ENCODE measurements at regions not wholly inside any gene's neighbourhood (a gene's known extent, or its start where the extent isn't known, plus 50 kb on each side); places are given as distances from the start of the nearest gene placed in this dataset.
A peak's percentile ranks its signal among the peaks of the same experiment; 100 is the strongest.

DNA sequence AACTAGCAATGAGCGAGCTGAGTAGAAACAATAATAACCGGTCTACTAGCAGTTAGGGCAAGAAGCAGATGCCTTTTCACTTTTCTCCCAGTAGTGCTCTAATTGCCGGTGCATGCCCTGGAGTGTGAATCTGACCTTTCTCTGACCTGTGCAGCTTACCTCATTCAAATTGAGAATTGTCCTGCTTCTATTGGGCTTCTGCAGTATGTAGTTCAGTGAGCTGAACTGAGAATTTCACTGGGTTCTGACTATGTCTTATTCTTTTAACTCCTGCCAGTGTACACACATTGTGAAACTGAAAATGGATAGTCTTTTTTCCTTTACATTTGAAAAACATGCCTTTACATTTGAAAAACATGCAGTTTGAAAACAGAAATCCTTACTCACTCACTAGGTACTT, 157.9 kb upstream of the GRM3 start:
- no peaks in the 10 kb centered on the region for H3K27me3 ChIP-seq
- H3K27ac ChIP-seq = no peak overlapping the region
- no peak for DNase-seq (ENCODE audit: low spot score)
- no peaks in the 10 kb centered on the region for H3K4me1 ChIP-seq
- no peaks in the 10 kb centered on the region for H3K36me3 ChIP-seq
- no peak overlapping the region for H3K4me3 ChIP-seq
- no peaks in the 10 kb centered on the region for H3K9me3 ChIP-seq
- TF ChIP-seq, protein P1, sequence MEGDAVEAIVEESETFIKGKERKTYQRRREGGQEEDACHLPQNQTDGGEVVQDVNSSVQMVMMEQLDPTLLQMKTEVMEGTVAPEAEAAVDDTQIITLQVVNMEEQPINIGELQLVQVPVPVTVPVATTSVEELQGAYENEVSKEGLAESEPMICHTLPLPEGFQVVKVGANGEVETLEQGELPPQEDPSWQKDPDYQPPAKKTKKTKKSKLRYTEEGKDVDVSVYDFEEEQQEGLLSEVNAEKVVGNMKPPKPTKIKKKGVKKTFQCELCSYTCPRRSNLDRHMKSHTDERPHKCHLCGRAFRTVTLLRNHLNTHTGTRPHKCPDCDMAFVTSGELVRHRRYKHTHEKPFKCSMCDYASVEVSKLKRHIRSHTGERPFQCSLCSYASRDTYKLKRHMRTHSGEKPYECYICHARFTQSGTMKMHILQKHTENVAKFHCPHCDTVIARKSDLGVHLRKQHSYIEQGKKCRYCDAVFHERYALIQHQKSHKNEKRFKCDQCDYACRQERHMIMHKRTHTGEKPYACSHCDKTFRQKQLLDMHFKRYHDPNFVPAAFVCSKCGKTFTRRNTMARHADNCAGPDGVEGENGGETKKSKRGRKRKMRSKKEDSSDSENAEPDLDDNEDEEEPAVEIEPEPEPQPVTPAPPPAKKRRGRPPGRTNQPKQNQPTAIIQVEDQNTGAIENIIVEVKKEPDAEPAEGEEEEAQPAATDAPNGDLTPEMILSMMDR (IDR thresholded peaks at IDR 0.05) = no peak

DNA sequence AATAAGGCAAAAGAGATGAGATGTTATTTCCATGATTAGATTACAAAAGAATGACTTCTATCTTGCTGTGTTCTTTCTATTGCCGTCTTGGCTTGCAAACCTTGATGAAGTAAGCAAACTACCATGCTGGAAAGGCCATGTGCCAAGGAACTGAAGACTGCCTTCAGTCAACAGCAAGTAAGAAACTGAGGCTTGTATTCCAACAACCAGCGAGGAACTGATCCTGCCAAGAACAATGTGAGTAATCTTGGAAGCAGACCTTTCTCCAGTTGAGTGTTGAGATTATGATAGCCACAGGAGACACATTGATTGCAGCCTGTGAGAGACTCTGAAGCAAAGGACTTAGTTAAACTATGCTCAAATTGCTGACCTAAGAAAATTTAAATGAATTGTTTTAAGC, 164.6 kb upstream of the GRM3 start:
- H3K36me3 ChIP-seq = no peaks in the 10 kb centered on the region
- TF ChIP-seq, protein P1 (IDR thresholded peaks at IDR 0.05) = no peak
- no peak overlapping the region for H3K4me3 ChIP-seq
- H3K27me3 ChIP-seq = no peaks in the 10 kb centered on the region
- no peaks in the 10 kb centered on the region for H3K4me1 ChIP-seq
- H3K27ac ChIP-seq = no peak overlapping the region
- peak; percentile 61 for DNase-seq (ENCODE audit: low spot score)
- no peaks in the 10 kb centered on the region for H3K9me3 ChIP-seq

DNA sequence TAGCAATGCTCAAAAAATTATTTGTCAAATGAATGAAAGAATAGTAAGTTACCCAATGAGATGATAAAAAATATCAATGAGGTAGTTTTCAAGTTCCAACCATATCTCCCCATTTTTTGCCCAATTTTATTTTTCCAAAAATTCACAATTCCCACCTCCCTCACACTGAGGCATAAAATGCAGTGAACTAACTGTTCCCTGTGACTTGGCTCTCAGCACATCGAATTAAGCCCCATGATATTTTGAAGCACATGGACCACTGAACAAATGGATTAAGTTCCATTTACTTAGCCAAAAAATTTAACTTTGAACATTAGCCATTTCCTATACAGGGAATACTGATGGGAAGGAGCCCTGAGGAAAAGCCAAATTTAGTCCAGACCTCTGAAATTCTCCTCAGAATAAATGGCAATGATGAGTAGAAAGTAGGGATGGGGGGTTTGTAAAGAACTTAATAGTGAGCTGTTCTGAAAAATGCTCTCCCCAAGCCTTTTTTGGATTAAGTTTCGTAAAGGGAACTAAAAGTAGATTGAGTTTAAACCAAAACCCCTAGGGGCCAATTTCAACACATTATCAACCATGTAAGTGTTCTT, 166.3 kb upstream of the GRM3 start:
- no peak for DNase-seq (ENCODE audit: low spot score)

DNA sequence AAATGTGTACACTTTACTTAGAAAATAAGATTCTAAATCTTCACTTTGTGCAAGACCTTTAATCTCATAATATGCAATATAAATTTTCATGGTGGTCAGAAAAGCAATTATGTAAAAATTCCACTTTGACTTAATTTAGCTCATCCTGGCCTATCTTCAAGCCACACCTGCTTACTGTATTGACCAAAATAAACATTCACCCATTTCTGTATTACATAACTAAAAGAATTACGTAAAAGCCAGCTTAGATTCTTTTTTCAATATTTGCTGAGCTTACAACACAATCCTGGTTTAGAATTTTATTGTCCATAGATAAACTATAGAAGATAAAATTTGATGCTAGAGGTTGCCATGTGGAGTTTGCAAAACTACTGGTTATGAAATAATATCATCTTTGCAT, 172.9 kb upstream of the GRM3 start:
- no peaks in the 10 kb centered on the region for H3K27me3 ChIP-seq
- no peak for DNase-seq (ENCODE audit: low spot score)
- TF ChIP-seq, protein P1 (IDR thresholded peaks at IDR 0.05) = no peak
- H3K36me3 ChIP-seq = no peaks in the 10 kb centered on the region
- no peaks in the 10 kb centered on the region for H3K4me1 ChIP-seq
- H3K4me3 ChIP-seq = no peak overlapping the region
- H3K27ac ChIP-seq = no peak overlapping the region
- no peaks in the 10 kb centered on the region for H3K9me3 ChIP-seq

More for the DNA sequence above, 166.3 kb upstream of the GRM3 start:
- Histone ChIP-seq H3K4me3 (no peak overlapping the region), H3K4me1 (no peaks in the 10 kb centered on the region), H3K27me3 (no peaks in the 10 kb centered on the region), H3K36me3 (no peaks in the 10 kb centered on the region), H3K27ac (no peak overlapping the region), H3K9me3 (no peaks in the 10 kb centered on the region)
- TF ChIP-seq, protein P1 (IDR thresholded peaks at IDR 0.05) = no peak

DNA sequence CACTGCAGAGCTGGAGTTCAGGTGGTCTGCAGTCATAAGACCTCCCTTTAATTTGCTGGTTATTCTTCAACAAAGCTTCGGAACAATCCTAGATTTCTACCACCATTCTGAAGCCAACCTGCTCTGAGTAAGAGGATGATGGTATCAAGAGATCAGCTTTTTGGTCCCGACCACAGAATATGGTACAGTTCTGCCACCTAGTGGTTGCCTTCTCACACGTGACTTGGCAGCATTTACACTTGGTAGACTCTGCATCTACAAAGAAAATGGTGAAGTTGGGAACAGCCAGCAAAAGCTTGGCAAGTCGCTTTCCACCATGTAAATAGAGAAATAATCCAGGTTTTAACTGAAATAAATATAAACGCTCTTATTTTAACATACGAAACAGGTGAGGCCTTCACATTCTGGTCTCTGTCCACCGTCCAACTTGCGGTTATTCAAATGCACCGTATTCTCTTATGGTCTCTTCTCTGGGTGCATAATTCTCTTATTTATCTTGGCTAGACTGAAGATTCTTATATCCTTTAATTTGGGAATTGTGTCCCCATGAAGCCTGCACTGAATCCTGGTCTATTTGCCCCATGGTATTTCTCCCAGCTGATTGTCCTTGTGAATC, 173.9 kb upstream of the GRM3 start:
- peak; percentile 62 for DNase-seq (ENCODE audit: low spot score)
- Histone ChIP-seq H3K27ac (no peak overlapping the region), H3K27me3 (no peaks in the 10 kb centered on the region), H3K9me3 (no peaks in the 10 kb centered on the region), H3K4me3 (no peak overlapping the region), H3K36me3 (no peaks in the 10 kb centered on the region), H3K4me1 (no peaks in the 10 kb centered on the region)
- TF ChIP-seq, protein P1 (IDR thresholded peaks at IDR 0.05) = peak; percentile 65 to 69

DNA sequence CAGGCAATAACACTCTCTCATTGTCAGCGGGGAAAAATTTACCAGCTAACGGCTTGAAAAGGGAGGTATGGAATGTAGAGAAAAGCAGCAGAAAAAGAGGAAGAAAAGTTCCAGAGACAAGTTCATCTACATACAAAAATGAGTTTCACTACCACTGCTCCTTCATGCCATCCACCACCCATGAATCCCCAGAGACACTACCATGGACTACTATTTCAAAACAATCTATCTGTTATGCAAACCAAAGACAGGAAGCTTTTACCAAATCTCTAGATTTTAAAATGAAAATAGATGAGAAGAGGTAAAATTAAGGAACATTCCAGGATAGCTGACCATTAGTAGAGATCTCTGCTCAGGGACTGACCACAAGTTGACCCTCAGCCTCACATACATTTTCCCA, 189.0 kb upstream of the GRM3 start:
- Histone ChIP-seq H3K4me3 (no peak overlapping the region), H3K27ac (no peak overlapping the region), H3K36me3 (no peaks in the 10 kb centered on the region), H3K4me1 (no peaks in the 10 kb centered on the region), H3K27me3 (no peaks in the 10 kb centered on the region), H3K9me3 (no peaks in the 10 kb centered on the region)
- no peak for DNase-seq (ENCODE audit: low spot score)
- TF ChIP-seq, protein P1 (IDR thresholded peaks at IDR 0.05) = no peak
